ENCODE measurements at regions not wholly inside any gene's neighbourhood (a gene's known extent, or its start where the extent isn't known, plus 50 kb on each side); places are given as distances from the start of the nearest gene placed in this dataset.

- TF ChIP-seq SPI1 (IDR thresholded peaks at IDR 0.05; ENCODE audit: borderline replicate concordance, low read depth) (no peak), POLR2AphosphoS5 (IDR thresholded peaks at IDR 0.05; ENCODE audit: low read depth) (no peak), GABPA (IDR thresholded peaks at IDR 0.05; ENCODE audit: low read depth) (no peak), CTCF (IDR thresholded peaks at IDR 0.05; ENCODE audit: insufficient read depth, low read length) (no peak)
- TF ChIP-seq, protein P1, sequence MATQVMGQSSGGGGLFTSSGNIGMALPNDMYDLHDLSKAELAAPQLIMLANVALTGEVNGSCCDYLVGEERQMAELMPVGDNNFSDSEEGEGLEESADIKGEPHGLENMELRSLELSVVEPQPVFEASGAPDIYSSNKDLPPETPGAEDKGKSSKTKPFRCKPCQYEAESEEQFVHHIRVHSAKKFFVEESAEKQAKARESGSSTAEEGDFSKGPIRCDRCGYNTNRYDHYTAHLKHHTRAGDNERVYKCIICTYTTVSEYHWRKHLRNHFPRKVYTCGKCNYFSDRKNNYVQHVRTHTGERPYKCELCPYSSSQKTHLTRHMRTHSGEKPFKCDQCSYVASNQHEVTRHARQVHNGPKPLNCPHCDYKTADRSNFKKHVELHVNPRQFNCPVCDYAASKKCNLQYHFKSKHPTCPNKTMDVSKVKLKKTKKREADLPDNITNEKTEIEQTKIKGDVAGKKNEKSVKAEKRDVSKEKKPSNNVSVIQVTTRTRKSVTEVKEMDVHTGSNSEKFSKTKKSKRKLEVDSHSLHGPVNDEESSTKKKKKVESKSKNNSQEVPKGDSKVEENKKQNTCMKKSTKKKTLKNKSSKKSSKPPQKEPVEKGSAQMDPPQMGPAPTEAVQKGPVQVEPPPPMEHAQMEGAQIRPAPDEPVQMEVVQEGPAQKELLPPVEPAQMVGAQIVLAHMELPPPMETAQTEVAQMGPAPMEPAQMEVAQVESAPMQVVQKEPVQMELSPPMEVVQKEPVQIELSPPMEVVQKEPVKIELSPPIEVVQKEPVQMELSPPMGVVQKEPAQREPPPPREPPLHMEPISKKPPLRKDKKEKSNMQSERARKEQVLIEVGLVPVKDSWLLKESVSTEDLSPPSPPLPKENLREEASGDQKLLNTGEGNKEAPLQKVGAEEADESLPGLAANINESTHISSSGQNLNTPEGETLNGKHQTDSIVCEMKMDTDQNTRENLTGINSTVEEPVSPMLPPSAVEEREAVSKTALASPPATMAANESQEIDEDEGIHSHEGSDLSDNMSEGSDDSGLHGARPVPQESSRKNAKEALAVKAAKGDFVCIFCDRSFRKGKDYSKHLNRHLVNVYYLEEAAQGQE (IDR thresholded peaks at IDR 0.05; ENCODE audit: insufficient replicate concordance, low read depth), result no peak
Observed at GRCh38 chr17:21538615-21539014, 153.7 kb upstream of the KCNJ18 start.

DNA sequence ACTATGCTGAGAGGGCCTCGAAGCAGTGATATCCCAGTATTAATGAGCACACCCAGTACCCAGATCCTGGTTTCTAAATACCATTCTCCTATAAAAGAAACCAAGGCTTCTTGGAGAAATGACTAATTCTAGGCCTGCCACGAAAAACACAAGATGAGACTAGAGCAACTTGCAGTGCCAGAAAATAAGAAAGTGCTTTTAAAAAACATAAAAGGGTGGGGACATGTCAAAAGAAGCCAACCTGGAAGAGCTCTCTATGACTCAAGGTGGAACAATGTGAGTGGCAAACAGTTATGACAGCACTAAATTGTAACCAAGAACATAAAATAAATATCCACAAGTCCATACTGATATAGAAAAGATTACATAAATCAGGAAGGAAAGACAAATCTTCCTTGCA lies 153.2 kb upstream of the KCNJ18 start:
- H3K4me3 ChIP-seq (replicated peaks; ENCODE audit: insufficient read depth, low read length), result no peak overlapping the region
- no peak overlapping the region for H3K27ac ChIP-seq (replicated peaks)
- TF ChIP-seq GABPA (IDR thresholded peaks at IDR 0.05; ENCODE audit: low read depth) (no peak), SPI1 (IDR thresholded peaks at IDR 0.05; ENCODE audit: borderline replicate concordance, low read depth) (no peak), POLR2AphosphoS5 (IDR thresholded peaks at IDR 0.05; ENCODE audit: low read depth) (no peak), CTCF (IDR thresholded peaks at IDR 0.05; ENCODE audit: insufficient read depth, low read length) (no peak)
- TF ChIP-seq, protein P1 (IDR thresholded peaks at IDR 0.05; ENCODE audit: insufficient replicate concordance, low read depth), result no peak
- no peaks in the 10 kb centered on the region for H3K27me3 ChIP-seq (ENCODE audit: insufficient read depth, poor library complexity, severe bottlenecking)
- no peak for DNase-seq (ENCODE audit: low read depth in 1 of 2, low spot score in 1 of 2)

More at GRCh38 chr17:21538615-21539014, 153.7 kb upstream of the KCNJ18 start:
- H3K27ac ChIP-seq (replicated peaks), result no peak overlapping the region
- H3K4me3 ChIP-seq (replicated peaks; ENCODE audit: insufficient read depth, low read length), result no peak overlapping the region
- DNase-seq (ENCODE audit: low read depth in 1 of 2, low spot score in 1 of 2), result no peak
- no peaks in the 10 kb centered on the region for H3K27me3 ChIP-seq (ENCODE audit: insufficient read depth, poor library complexity, severe bottlenecking)

DNA sequence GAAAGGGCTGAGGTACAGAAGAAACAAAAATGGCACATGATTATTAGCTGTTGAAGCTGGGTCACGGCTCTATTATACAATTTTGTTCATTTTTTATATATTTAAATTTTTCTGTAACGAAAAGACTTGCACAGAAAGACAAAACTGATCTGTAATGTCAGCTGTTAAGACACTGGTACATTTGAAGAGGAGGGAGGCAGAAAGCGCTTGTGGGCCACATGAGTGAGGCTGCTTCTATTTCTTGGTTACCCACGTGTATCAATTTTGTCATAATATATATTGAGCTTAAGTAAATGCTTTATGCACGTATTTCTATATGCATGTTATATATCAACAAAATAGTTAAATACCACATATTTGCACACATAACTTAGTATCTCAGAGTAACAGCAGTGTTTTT lies 151.8 kb upstream of the KCNJ18 start:
- no peaks in the 10 kb centered on the region for H3K27me3 ChIP-seq (ENCODE audit: insufficient read depth, poor library complexity, severe bottlenecking)
- TF ChIP-seq SPI1 (IDR thresholded peaks at IDR 0.05; ENCODE audit: borderline replicate concordance, low read depth), result no peak
- TF ChIP-seq POLR2AphosphoS5 (IDR thresholded peaks at IDR 0.05; ENCODE audit: low read depth), result no peak
- no peak for TF ChIP-seq CTCF (IDR thresholded peaks at IDR 0.05; ENCODE audit: insufficient read depth, low read length)
- TF ChIP-seq GABPA (IDR thresholded peaks at IDR 0.05; ENCODE audit: low read depth), result no peak
- TF ChIP-seq, protein P1 (IDR thresholded peaks at IDR 0.05; ENCODE audit: insufficient replicate concordance, low read depth), result no peak
- DNase-seq (ENCODE audit: low read depth in 1 of 2, low spot score in 1 of 2), result no peak
- no peak overlapping the region for H3K4me3 ChIP-seq (replicated peaks; ENCODE audit: insufficient read depth, low read length)
- no peak overlapping the region for H3K27ac ChIP-seq (replicated peaks)
